ENCODE measurements at regions not wholly inside any gene's neighbourhood (a gene's known extent, or its start where the extent isn't known, plus 50 kb on each side); places are given as distances from the start of the nearest gene placed in this dataset.

GRCh38 chr16:17676171-17676570 lies 205.4 kb upstream of the XYLT1 start:
- TF ChIP-seq GATA2 (IDR thresholded peaks at IDR 0.05; ENCODE audit: low read depth, low read length): no peak
- TF ChIP-seq GATA3 (IDR thresholded peaks at IDR 0.05; ENCODE audit: low read depth, low read length): no peak
